Heart right ventricle (tissue), 16 donors: ENCODE measurements at regions not wholly inside any gene's neighbourhood (a gene's known extent, or its start where the extent isn't known, plus 50 kb on each side); places are given as distances from the start of the nearest gene placed in this dataset.

ENCODE experiments used
- ATAC-seq, 8 donors: fragments of 200-7000 bp; cut with Tn5 transposase; one replicate each; pipeline ENCODE4 v1.9.1; 2020; ENCODE audit warnings: mild to moderate bottlenecking in 8 of 8, moderate library complexity in 8 of 8, moderate number of reproducible peaks in 1 of 8
- DNase-seq, 2 donors: peaks; one replicate each; pipeline ENCODE4 v3.0.0-alpha.2; 2020
- H3K27ac ChIP-seq, 10 donors: fragments of 200-600 bp; sonication (generic) in 2 of 10; one replicate each; pipeline versions ENCODE4 v1.5.0 to v1.8.0; 2020 to 2022; ENCODE audit warnings: mild to moderate bottlenecking in 3 of 10
- H3K27me3 ChIP-seq, 7 donors: fragments of 200-600 bp; one replicate each; pipeline ENCODE4 v1.8.0; 2021 to 2022; ENCODE audit warnings: mild to moderate bottlenecking in 2 of 7
- H3K36me3 ChIP-seq, 9 donors: fragments of 200-600 bp; sonication (generic) in 1 of 9; one replicate each; pipeline versions ENCODE4 v1.5.0 to v1.8.0; 2020 to 2022; ENCODE audit warnings: mild to moderate bottlenecking in 2 of 9
- H3K4me1 ChIP-seq, 9 donors: fragments of 200-600 bp; sonication (generic) in 1 of 9; one replicate each; pipeline versions ENCODE4 v1.5.0 to v1.8.0; 2020 to 2022; ENCODE audit warnings: mild to moderate bottlenecking in 4 of 9
- H3K4me3 ChIP-seq, 10 donors: fragments of 200-600 bp; sonication (generic) in 2 of 10; one replicate each; pipeline versions ENCODE4 v1.5.0 to v1.8.0; 2020 to 2022; ENCODE audit warnings: mild to moderate bottlenecking in 7 of 10, moderate library complexity in 2 of 10
- H3K9me3 ChIP-seq, 11 donors: fragments of 200-600 bp in 10 of 11; sonication (generic) in 2 of 11; one replicate each; pipeline versions ENCODE4 v1.5.0 to v1.8.0; 2013 to 2022; ENCODE audit warnings: mild to moderate bottlenecking in 2 of 11, control low read depth in 1 of 11, moderate library complexity in 1 of 11
- WGBS, 2 donors: extraction: QIAGEN DNeasy Blood & Tissue Kit; methylation state at CpG; one replicate each; pipeline ENCODE4 v1.1.7; 2013; ENCODE audit warnings: inconsistent platforms in 1 of 2; 5-methylcytosine and 5-hydroxymethylcytosine counted together
- intact Hi-C, 10 donors: fragments of 100-400 bp; cut with DNase I; formaldehyde crosslinking; loops; one replicate each; pipeline versions ENCODE4 v1.11.1 to v1.14.2; 2022
- TF ChIP-seq, protein P1 (sequence below), 9 donors: fragments of 200-600 bp; sonication (generic) in 2 of 9; IDR thresholded peaks; one replicate each; pipeline versions ENCODE4 v1.5.0 to v1.8.0; 2021 to 2022; ENCODE audit warnings: antibody characterized with exemption in 9 of 9, mild to moderate bottlenecking in 5 of 9, moderate library complexity in 1 of 9
- donor health status: Arrhythmogenic right ventricular cardiomyopathy.
- donor health status: ischemic (EF 13 %, LVEDD 7.1; RV severe dilation, severe dysfunction).
- donor health status: healthy with polysubstance abuse.
- donor health status: DM: no; HTN: yes; CAD: no.
- donor health status: DM: no; HTN: no; CAD: no.
- donor health status: ischemic (EF 25% LVEDD 6.9; RV normal size, moderate dysfunction).
- donor health status: ischemic (EF 25% LVEDD 5.7; RV mildly dilated, moderate dysfunction).
- donor health status: healthy.
- donor health status: DM: yes; HTN: yes; CAD: no.
- donor health status: Ischemic cardiomyopathy.
- donor health status: ischemic (EF 35%, LVEDD 5.7; RV mildly dilated, moderate dysfunction).
- donor health status: nonischemic (EF 11% LVEDD 7.7; RV severe dilation, severe dysfunction).
- donor health status: DM: yes; HTN: yes; CAD: no.
- donor health status: PGD.
- donor health status: ischemic (EF 29% LVEDD 5.4; RV normal size, mild dysfunction).
- donor health status: nonischemic (EF 23%, LVEDD 6.1; RV moderate dilation, normal function).

DNA sequence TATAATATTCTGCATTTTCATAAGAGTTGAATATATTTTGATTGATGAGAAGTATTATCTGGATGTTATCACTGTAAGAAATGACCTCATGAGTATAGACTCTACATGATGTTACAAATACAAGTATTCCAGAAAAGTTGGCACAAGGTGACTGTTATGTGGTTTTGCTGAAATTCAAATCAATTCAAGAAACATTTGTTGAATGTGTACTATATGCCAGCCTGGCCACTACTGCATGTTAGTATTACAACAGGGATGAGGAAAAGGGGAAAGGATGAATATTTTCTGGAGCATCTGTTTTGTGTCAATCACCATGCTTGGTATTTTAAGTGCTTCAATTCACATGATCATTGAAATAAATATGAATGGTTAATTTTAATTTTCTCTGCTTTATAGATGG lies 250.9 kb upstream of the PBX1 start:
- Histone ChIP-seq H3K36me3 (no peaks in the 10 kb centered on the region), H3K27ac (no peak overlapping the region), H3K4me1 (no peaks in the 10 kb centered on the region), H3K9me3 (no peaks in the 10 kb centered on the region), H3K4me3 (no peak overlapping the region), H3K27me3 (no peaks in the 10 kb centered on the region)
- intact Hi-C loops = no loop called here
- ATAC-seq (no peak), DNase-seq (no peak)
- TF ChIP-seq, protein P1, sequence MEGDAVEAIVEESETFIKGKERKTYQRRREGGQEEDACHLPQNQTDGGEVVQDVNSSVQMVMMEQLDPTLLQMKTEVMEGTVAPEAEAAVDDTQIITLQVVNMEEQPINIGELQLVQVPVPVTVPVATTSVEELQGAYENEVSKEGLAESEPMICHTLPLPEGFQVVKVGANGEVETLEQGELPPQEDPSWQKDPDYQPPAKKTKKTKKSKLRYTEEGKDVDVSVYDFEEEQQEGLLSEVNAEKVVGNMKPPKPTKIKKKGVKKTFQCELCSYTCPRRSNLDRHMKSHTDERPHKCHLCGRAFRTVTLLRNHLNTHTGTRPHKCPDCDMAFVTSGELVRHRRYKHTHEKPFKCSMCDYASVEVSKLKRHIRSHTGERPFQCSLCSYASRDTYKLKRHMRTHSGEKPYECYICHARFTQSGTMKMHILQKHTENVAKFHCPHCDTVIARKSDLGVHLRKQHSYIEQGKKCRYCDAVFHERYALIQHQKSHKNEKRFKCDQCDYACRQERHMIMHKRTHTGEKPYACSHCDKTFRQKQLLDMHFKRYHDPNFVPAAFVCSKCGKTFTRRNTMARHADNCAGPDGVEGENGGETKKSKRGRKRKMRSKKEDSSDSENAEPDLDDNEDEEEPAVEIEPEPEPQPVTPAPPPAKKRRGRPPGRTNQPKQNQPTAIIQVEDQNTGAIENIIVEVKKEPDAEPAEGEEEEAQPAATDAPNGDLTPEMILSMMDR (IDR thresholded peaks at IDR 0.05) = no peak

DNA sequence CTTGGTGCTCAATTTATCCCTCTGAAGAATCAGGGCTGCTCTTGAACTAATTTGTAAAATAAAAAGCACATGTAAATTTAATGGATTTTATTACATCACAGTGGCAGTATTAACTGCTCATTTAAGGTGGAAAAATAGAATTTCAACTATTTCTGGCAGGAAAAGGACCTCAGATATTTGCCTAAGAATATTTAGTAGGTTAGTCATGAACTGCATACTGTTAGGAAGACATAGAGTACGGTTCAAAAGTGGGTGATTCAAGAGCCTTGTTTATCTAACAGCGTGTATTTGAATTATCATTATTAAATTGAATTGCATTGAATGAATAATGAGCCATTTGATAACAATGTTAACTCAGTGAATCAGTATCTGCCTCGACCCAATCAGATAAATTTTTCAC lies 248.8 kb upstream of the PBX1 start:
- Histone ChIP-seq H3K27ac (no peak overlapping the region), H3K27me3 (no peaks in the 10 kb centered on the region), H3K9me3 (no peaks in the 10 kb centered on the region), H3K4me1 (no peaks in the 10 kb centered on the region), H3K36me3 (no peaks in the 10 kb centered on the region), H3K4me3 (no peak overlapping the region)
- ATAC-seq (no peak), DNase-seq (no peak)
- intact Hi-C loops = no loop called here
- TF ChIP-seq, protein P1 (IDR thresholded peaks at IDR 0.05) = no peak
- WGBS, 2 donors = 69 to 73% methylated on average over 3 of the region's 3 CpGs

DNA sequence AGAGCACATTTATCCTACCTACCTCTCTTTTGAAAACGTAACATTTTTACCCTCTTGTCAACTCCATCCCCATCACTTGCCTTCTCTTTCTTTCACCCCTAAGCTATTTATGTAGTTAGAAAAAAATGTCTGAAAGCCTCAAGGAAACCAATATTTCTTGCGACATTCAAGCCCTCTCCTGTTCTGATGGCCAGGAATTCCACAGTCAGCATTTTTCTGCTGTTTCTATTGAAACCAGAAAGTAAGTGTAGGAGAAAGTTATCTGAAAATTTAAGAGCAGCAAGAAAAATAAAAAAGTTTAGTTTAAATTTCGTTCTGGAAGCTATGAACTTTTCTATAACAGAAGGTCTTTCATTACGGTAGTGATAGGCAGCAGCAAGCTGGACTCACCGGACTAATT lies 247.6 kb upstream of the PBX1 start:
- no peaks in the 10 kb centered on the region for H3K9me3 ChIP-seq
- DNase-seq = no peak
- TF ChIP-seq, protein P1 (IDR thresholded peaks at IDR 0.05) = no peak
- WGBS, 2 donors = 68 to 69% methylated on average over 5 of the region's 5 CpGs
- H3K4me1 ChIP-seq = no peaks in the 10 kb centered on the region
- no peaks in the 10 kb centered on the region for H3K36me3 ChIP-seq
- H3K27me3 ChIP-seq = no peaks in the 10 kb centered on the region
- intact Hi-C loops = no loop called here
- no peak overlapping the region for H3K27ac ChIP-seq
- ATAC-seq = no peak
- no peak overlapping the region for H3K4me3 ChIP-seq

DNA sequence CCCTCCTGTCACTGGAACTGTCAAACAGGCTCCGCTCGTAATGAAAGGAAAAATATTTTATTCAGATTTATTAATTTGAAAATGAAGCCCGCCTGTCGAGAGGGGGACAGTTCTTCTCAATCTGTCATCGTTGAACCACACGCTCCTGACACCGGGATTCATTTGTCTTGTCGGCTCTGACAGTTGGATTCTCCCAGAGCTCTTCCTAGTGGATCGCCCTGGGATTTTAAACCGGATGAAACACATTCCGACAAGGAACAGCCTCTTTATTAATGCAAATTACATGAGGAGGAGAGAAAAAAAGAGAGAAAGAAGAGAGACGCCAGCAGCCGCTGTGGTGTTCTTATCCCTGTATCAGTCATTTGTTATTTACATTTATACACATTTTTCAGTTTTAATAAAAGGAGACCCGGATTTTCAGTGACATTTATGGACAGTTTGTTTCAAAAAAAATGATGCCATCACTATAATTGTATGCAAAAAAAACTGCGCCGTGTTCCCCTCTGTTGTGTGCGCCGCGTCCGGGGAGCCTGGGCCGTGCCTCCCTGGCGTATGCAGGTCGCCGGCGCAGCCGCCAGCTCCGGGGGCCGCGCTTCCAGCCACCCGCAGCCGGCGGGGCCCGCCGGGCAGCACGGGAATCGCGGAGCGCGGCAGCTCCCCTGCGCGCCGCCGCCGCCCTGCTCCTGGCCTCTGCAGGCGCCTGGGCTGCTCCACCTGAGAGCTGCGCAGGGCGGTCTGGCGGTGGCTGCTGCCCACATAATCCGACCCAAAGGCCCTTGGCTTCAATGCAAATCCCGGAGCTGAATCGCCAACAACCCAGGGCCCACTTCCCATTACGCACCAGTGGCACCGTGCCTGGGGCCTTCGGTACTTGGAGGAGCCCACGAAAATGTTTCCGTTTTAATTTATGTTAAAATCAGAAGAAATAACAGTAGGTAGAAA lies 237.9 kb upstream of the PBX1 start:
- Histone ChIP-seq H3K4me1 (no peaks in the 10 kb centered on the region), H3K27ac (no peak overlapping the region), H3K27me3 (peaks cover 0 to 13% (median 0%) of the 10 kb centered on the region in 7 donors), H3K9me3 (no peaks in the 10 kb centered on the region), H3K4me3 (peak overlapping the region in 9 of 10 donors; percentile 32 to 57 (median 47)), H3K36me3 (no peaks in the 10 kb centered on the region)
- ATAC-seq = peak; percentile 61 to 89 (median 79)
- TF ChIP-seq, protein P1 (IDR thresholded peaks at IDR 0.05) = no peak
- peak; percentile 5 to 35 for DNase-seq
- WGBS, 2 donors = 3% methylated on average over 56 of the region's 56 CpGs
- intact Hi-C loops = no loop called here
